ENCODE measurements at regions not wholly inside any gene's neighbourhood (a gene's known extent, or its start where the extent isn't known, plus 50 kb on each side); places are given as distances from the start of the nearest gene placed in this dataset.
"Not testable (repeated sequence)": the region's sequence is repeated elsewhere in the genome, so short reads cannot be mapped to it uniquely, and the experiment has no call there.

- no peak for DNase-seq (ENCODE audit: low spot score)
Observed at GRCh38 chr9:31821583-31821982, 562.9 kb upstream of the ACO1 start.

GRCh38 chr9:31823365-31823764 is 561.1 kb upstream of the ACO1 start:
- DNase-seq (ENCODE audit: low spot score), result no peak

- DNase-seq (ENCODE audit: low spot score), result no peak
Observed at GRCh38 chr9:31824860-31825259, 559.6 kb upstream of the ACO1 start.

- no peak for DNase-seq (ENCODE audit: low spot score)
Observed at GRCh38 chr9:31837211-31837610, 547.2 kb upstream of the ACO1 start.

GRCh38 chr9:31839273-31839672 is 545.2 kb upstream of the ACO1 start:
- no peak for DNase-seq (ENCODE audit: low spot score)

- DNase-seq (ENCODE audit: low spot score), result no peak
Observed at GRCh38 chr9:31840702-31841101, 543.7 kb upstream of the ACO1 start.

GRCh38 chr9:31847963-31848362 is 536.5 kb upstream of the ACO1 start:
- DNase-seq (ENCODE audit: low spot score), result no peak

- DNase-seq (ENCODE audit: low spot score), result no peak
Observed at GRCh38 chr9:31848505-31849285, 535.7 kb upstream of the ACO1 start.

- DNase-seq (ENCODE audit: low spot score), result no peak
Observed at GRCh38 chr9:31854187-31854586, 530.3 kb upstream of the ACO1 start.

- DNase-seq (ENCODE audit: low spot score), result no peak
Observed at GRCh38 chr9:31868830-31869229, 515.6 kb upstream of the ACO1 start.

- no peak for DNase-seq (ENCODE audit: low spot score)
Observed at GRCh38 chr9:31870276-31870675, 514.2 kb upstream of the ACO1 start.

GRCh38 chr9:31873722-31874121 is 510.7 kb upstream of the ACO1 start:
- DNase-seq (ENCODE audit: low spot score), result no peak

- DNase-seq (ENCODE audit: low spot score), result no peak
Observed at GRCh38 chr9:31894008-31894407, 490.4 kb upstream of the ACO1 start.

GRCh38 chr9:31908158-31908890 is 476.1 kb upstream of the ACO1 start:
- peak; percentile 80 for DNase-seq (ENCODE audit: low spot score)

- DNase-seq (ENCODE audit: low spot score), result no peak
Observed at GRCh38 chr9:31908891-31909480, 475.5 kb upstream of the ACO1 start.

GRCh38 chr9:31912636-31913035 is 471.8 kb upstream of the ACO1 start:
- DNase-seq (ENCODE audit: low spot score), result no peak

GRCh38 chr9:31916591-31917241 is 467.7 kb upstream of the ACO1 start:
- DNase-seq (ENCODE audit: low spot score), result no peak

- DNase-seq (ENCODE audit: low spot score), result not testable (repeated sequence)
Observed at GRCh38 chr9:31937737-31938136, 446.7 kb upstream of the ACO1 start.

- no peak for DNase-seq (ENCODE audit: low spot score)
Observed at GRCh38 chr9:31950756-31951155, 433.7 kb upstream of the ACO1 start.

GRCh38 chr9:31958572-31958971 is 425.9 kb upstream of the ACO1 start:
- DNase-seq (ENCODE audit: low spot score), result no peak

GRCh38 chr9:31969552-31969951 is 414.9 kb upstream of the ACO1 start:
- no peak for DNase-seq (ENCODE audit: low spot score)

- no peak for DNase-seq (ENCODE audit: low spot score)
Observed at GRCh38 chr9:31983895-31984294, 400.5 kb upstream of the ACO1 start.

GRCh38 chr9:31996331-31996730 is 388.1 kb upstream of the ACO1 start:
- DNase-seq (ENCODE audit: low spot score), result no peak
